GM12864 (cell line): ENCODE measurements at regions not wholly inside any gene's neighbourhood (a gene's known extent, or its start where the extent isn't known, plus 50 kb on each side); places are given as distances from the start of the nearest gene placed in this dataset.

Experiments
- DNase-seq: peaks from one replicate; pipeline ENCODE4 v3.0.0-alpha.2; 2011; ENCODE audit warnings: low read depth
- H3K4me3 ChIP-seq: 2 replicates; pipeline ENCODE4 v1.5.1; 2011; ENCODE audit warnings: mild to moderate bottlenecking, low read depth, low read length, control low read depth
- TF ChIP-seq, protein P1 (sequence below): IDR thresholded peaks from 2 replicates; pipeline ENCODE4 v1.5.1; 2011; ENCODE audit warnings: low read depth, mild to moderate bottlenecking, moderate library complexity, low read length, control low read depth, inconsistent platforms; ENCODE audit errors: missing control alignments

DNA sequence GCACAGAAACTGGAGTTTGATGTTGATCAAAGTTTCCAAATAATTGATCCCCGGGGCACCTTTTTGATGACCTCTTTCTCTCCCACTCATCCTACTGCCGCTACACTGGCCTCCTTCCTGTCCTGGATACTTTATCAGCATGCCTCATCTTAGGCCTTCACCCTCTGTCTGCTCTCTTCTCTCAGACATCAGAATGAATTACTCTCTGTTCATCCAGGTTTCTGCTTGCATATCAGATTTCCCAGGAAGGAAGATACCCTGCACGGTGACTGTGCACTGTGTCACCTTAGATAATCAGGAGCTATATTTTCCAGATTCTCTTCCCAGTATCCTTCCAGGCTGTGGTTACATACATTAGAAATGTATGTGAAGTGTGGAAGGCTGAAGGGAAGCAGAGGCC lies 397.0 kb downstream of the DIRAS2 start:
- DNase-seq = no peak
- no peak overlapping the region for H3K4me3 ChIP-seq
- TF ChIP-seq, protein P1, sequence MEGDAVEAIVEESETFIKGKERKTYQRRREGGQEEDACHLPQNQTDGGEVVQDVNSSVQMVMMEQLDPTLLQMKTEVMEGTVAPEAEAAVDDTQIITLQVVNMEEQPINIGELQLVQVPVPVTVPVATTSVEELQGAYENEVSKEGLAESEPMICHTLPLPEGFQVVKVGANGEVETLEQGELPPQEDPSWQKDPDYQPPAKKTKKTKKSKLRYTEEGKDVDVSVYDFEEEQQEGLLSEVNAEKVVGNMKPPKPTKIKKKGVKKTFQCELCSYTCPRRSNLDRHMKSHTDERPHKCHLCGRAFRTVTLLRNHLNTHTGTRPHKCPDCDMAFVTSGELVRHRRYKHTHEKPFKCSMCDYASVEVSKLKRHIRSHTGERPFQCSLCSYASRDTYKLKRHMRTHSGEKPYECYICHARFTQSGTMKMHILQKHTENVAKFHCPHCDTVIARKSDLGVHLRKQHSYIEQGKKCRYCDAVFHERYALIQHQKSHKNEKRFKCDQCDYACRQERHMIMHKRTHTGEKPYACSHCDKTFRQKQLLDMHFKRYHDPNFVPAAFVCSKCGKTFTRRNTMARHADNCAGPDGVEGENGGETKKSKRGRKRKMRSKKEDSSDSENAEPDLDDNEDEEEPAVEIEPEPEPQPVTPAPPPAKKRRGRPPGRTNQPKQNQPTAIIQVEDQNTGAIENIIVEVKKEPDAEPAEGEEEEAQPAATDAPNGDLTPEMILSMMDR = no peak

DNA sequence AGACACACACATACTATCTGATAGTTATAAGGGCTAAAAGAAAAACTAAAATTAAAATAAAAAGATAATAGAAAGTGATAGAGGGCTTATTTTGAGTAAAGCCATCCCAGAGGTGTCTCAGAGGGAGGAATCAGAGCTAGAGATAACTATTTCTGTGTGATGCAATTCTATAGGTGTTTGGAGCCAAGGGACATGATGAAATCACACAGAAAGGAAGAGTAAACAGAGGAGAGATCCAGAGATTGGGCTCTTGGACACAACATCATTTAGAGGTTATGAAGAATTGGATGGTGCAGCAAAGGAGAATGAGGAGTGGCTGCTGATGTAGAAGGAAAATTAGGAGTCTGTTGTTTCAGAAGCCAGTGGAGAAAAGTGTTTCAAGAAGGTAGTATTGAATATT lies 393.5 kb downstream of the DIRAS2 start:
- no peak for DNase-seq
- no peak overlapping the region for H3K4me3 ChIP-seq
- TF ChIP-seq, protein P1 = no peak

DNA sequence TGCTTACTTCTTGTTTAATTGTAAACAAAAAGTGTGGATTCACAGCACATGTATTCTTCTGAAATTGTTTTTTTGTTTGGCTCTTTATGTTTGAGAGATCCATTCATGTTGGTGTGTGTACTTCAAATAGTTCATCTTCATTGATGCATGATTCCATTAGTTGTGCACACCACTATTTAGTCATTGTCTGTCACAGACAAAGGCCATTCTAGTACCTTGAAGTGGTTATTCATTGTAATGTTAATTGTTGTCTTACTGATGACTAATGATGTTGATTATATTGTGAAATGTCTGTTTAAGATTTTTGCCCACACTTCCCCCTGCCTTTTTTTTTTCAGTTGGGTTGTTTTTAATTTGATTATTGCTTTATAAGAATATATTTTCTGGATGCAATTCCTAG lies 391.3 kb downstream of the DIRAS2 start:
- H3K4me3 ChIP-seq = no peak overlapping the region
- no peak for DNase-seq
- TF ChIP-seq, protein P1 = no peak

DNA sequence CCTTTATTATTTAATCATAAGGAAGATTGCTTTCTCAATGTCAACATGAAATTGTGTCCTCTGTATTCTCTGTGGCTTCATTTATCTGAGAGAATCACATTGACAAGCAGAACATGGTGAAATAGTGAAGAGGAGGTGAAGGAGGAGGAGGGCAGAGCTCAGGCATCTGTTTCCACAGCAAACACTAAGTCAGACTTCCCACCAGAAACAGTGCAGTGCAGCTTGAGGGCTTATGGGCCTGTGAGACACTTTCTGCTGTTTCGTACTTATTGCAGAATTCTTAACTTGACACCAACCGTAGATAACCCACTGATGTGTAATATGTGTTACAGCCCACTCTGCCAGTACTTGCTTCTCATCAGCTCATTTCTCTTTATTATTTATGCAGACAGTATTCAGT lies 386.3 kb downstream of the DIRAS2 start:
- TF ChIP-seq, protein P1 = no peak
- H3K4me3 ChIP-seq = no peak overlapping the region
- no peak for DNase-seq

DNA sequence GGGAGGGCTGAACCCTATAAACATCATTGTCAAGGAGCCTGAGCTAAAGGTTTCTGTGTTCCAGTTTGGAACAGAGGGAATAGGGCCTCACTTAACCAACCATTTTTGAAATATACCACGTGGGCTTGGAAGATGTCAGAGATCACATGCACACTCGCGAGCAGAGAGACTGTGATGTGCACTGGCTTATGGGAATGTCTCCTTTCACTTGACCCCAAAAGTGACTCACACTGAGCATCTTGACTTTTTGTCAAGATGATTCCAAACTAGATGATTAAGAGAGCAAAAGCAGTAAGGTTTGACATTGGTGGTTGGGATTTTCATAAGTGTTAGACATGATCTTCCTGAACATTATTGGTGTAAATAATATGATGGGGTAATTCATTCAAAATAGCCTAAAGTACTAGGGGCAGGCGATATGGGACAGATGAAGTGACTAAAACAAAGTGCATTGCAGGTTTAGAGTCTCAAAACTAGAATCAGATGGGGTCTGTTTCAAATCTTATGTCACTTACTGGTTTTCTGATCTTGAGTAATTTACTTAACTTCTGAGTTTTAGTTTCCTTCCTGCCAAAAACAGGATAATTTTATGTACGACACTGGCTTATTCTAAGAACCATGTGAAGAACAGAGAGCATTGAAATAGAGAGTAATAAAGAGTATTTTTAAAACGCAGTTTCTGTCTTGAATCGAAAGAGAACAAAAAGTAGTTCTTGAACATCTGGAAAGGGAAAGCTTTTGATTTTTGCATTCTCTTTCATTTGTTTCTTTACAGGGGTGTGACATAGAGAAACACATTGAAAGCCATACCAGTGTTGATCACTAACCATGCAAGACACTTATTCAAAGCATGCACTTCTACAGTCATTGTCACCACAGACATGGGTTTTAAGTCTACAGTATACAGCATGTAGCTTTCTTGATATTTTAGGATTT lies 383.0 kb downstream of the DIRAS2 start:
- DNase-seq = no peak
- TF ChIP-seq, protein P1 = no peak
- H3K4me3 ChIP-seq = no peak overlapping the region

DNA sequence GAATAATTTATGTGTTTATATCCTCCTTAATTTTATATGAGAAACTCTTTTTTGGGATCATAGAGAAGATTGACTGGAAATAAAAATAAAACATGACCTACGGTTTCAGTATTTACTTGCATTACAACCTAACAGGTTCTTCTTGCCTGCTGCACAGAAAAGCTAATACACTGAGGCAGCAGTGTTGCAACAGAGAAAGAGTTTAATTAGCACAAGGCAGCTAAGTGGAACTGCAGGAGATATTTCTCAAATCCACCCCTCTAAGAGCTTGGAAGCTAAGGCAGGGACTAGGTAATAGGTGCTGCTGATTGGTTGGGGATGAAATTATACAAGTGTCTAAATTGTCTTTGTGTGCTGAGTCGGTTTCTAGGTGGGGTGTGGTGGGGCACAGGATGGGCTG lies 380.9 kb downstream of the DIRAS2 start:
- H3K4me3 ChIP-seq = no peak overlapping the region
- TF ChIP-seq, protein P1 = no peak
- DNase-seq = no peak

DNA sequence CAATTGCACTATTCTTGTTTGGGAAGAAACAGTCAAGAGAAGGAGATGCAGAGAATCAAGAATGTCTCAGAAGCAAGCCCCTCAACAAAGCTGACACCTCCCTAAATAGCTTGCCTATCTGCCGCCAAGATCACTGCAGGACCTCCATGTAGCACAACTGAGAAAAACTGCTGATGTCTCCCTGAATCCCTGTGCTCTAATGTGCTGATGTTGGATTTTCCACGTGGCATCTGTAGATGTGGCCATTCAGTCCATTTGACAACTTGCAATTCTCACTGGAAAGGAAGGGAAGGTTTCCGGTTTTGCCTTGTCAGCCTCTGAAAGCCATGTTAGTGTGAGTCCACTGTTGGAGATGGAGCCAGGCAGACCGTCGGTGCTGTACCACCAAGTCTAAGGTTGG lies 374.0 kb downstream of the DIRAS2 start:
- no peak for DNase-seq
- no peak overlapping the region for H3K4me3 ChIP-seq
- TF ChIP-seq, protein P1 = no peak
